ENCODE measurements at regions not wholly inside any gene's neighbourhood (a gene's known extent, or its start where the extent isn't known, plus 50 kb on each side); places are given as distances from the start of the nearest gene placed in this dataset.

GRCh38 chrX:128931071-128931470 lies 592.2 kb downstream of the SMARCA1 start:
- H3K4me3 ChIP-seq (ENCODE audit: low read depth, low read length), result no peak overlapping the region
- TF ChIP-seq, protein P1, sequence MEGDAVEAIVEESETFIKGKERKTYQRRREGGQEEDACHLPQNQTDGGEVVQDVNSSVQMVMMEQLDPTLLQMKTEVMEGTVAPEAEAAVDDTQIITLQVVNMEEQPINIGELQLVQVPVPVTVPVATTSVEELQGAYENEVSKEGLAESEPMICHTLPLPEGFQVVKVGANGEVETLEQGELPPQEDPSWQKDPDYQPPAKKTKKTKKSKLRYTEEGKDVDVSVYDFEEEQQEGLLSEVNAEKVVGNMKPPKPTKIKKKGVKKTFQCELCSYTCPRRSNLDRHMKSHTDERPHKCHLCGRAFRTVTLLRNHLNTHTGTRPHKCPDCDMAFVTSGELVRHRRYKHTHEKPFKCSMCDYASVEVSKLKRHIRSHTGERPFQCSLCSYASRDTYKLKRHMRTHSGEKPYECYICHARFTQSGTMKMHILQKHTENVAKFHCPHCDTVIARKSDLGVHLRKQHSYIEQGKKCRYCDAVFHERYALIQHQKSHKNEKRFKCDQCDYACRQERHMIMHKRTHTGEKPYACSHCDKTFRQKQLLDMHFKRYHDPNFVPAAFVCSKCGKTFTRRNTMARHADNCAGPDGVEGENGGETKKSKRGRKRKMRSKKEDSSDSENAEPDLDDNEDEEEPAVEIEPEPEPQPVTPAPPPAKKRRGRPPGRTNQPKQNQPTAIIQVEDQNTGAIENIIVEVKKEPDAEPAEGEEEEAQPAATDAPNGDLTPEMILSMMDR (IDR thresholded peaks at IDR 0.05; ENCODE audit: borderline replicate concordance, insufficient read depth, low read depth, low read length), result no peak

GRCh38 chrX:128929271-128930057 lies 593.8 kb downstream of the SMARCA1 start:
- TF ChIP-seq, protein P1 (IDR thresholded peaks at IDR 0.05; ENCODE audit: borderline replicate concordance, insufficient read depth, low read depth, low read length), result no peak
- no peak overlapping the region for H3K4me3 ChIP-seq (ENCODE audit: low read depth, low read length)

DNA sequence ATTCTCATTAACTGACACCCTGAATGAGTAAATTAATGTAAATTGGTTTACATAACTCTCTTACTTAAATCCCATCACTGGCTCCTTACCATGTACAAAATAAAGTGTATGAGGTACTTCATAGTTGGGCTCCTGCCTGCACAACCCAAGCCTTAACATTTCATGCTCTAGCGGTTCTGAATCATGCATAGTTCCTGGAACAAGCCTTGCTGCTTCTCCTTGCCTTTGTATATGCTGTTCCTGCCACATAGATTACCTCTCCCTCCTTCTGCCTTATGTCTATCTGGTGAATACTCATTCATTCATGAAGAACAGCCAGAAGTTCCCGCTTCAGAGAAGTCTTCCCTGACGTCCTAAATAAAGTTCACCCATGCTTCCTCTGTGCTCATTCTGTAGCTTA lies 594.7 kb downstream of the SMARCA1 start:
- TF ChIP-seq, protein P1 (IDR thresholded peaks at IDR 0.05; ENCODE audit: borderline replicate concordance, insufficient read depth, low read depth, low read length), result no peak
- no peak overlapping the region for H3K4me3 ChIP-seq (ENCODE audit: low read depth, low read length)

- TF ChIP-seq, protein P1 (IDR thresholded peaks at IDR 0.05; ENCODE audit: borderline replicate concordance, insufficient read depth, low read depth, low read length), result no peak
- H3K4me3 ChIP-seq (ENCODE audit: low read depth, low read length), result no peak overlapping the region
Measured at GRCh38 chrX:128927363-128927762, 595.9 kb downstream of the SMARCA1 start.

GRCh38 chrX:128906753-128907152 lies 616.5 kb downstream of the SMARCA1 start:
- no peak overlapping the region for H3K4me3 ChIP-seq (ENCODE audit: low read depth, low read length)
- TF ChIP-seq, protein P1 (IDR thresholded peaks at IDR 0.05; ENCODE audit: borderline replicate concordance, insufficient read depth, low read depth, low read length), result no peak

- TF ChIP-seq, protein P1 (IDR thresholded peaks at IDR 0.05; ENCODE audit: borderline replicate concordance, insufficient read depth, low read depth, low read length), result no peak
- no peak overlapping the region for H3K4me3 ChIP-seq (ENCODE audit: low read depth, low read length)
Measured at GRCh38 chrX:128901018-128901417, 622.3 kb downstream of the SMARCA1 start.

GRCh38 chrX:128897621-128898020 lies 625.7 kb downstream of the SMARCA1 start:
- H3K4me3 ChIP-seq (ENCODE audit: low read depth, low read length), result no peak overlapping the region
- TF ChIP-seq, protein P1 (IDR thresholded peaks at IDR 0.05; ENCODE audit: borderline replicate concordance, insufficient read depth, low read depth, low read length), result no peak
